Transverse colon (tissue), 4 donors: ENCODE measurements at regions not wholly inside any gene's neighbourhood (a gene's known extent, or its start where the extent isn't known, plus 50 kb on each side); places are given as distances from the start of the nearest gene placed in this dataset.

ENCODE experiments used
- DNase-seq: peaks from one replicate; pipeline ENCODE4 v3.0.0-alpha.2; 2019
- H3K27ac ChIP-seq, 4 donors: fragments of 200-600 bp; sonication (generic); 2 replicates each; pipeline ENCODE4 v1.5.1; 2016 to 2018; ENCODE audit warnings: inconsistent platforms in 4 of 4
- H3K27me3 ChIP-seq: fragments of 200-600 bp; sonication (generic); 2 replicates; pipeline ENCODE4 v1.5.1; 2017; ENCODE audit warnings: inconsistent platforms
- H3K36me3 ChIP-seq, 4 donors: fragments of 200-600 bp; sonication (generic); 2 replicates each; pipeline ENCODE4 v1.5.1; 2017 to 2019; ENCODE audit warnings: inconsistent platforms in 4 of 4
- H3K4me1 ChIP-seq, 4 donors: fragments of 200-600 bp; sonication (generic); 2 replicates each; pipeline ENCODE4 v1.5.1; 2017 to 2020; ENCODE audit warnings: inconsistent platforms in 4 of 4
- H3K4me3 ChIP-seq, 4 donors: fragments of 200-600 bp; sonication (generic); 1 replicate in 1 of 4; 2 replicates in 3 of 4; pipeline versions ENCODE4 v1.5.1 to v1.6.1; 2017 to 2019; ENCODE audit warnings: inconsistent platforms in 4 of 4
- H3K9me3 ChIP-seq, 2 donors: fragments of 200-600 bp; sonication (generic); 2 replicates each; pipeline ENCODE4 v1.5.1; 2017 to 2019; ENCODE audit warnings: inconsistent platforms in 2 of 2
- EP300 ChIP-seq: sonication (generic); formaldehyde crosslinking; IDR thresholded peaks from one replicate; pipeline ENCODE4 v1.6.1; 2017; ENCODE audit warnings: antibody characterized with exemption, low read depth
- POLR2A ChIP-seq: fragments of 450-650 bp; IDR thresholded peaks from one replicate; pipeline ENCODE4 v1.6.1; 2016; ENCODE audit warnings: antibody characterized with exemption, mild to moderate bottlenecking, moderate library complexity
- POLR2AphosphoS5 ChIP-seq, 3 donors: sonication (generic); formaldehyde crosslinking; IDR thresholded peaks; one replicate each; pipeline ENCODE4 v1.6.1; 2016; ENCODE audit warnings: antibody characterized with exemption in 3 of 3
- WGBS, 2 donors: methylation state at CpG; one replicate each; pipeline ENCODE4 v1.1.5; 2018; ENCODE audit warnings: low coverage in 1 of 2; 5-methylcytosine and 5-hydroxymethylcytosine counted together
- in situ Hi-C, 4 donors: fragments of 200-750 bp; cut with MboI; loops; one replicate each; pipeline versions ENCODE4 v1.15.0 to v1.15.1; 2017; ENCODE audit warnings: low sequenced_read_pairs in 3 of 4, low pct_ligation_motif_present in 1 of 4, low pct_unique_long_range_greater_than_20kb in 1 of 4
- intact Hi-C: fragments of 100-400 bp; cut with DNase I; formaldehyde crosslinking; loops from one replicate; pipeline ENCODE4 v1.15.1; 2023; ENCODE audit warnings: low total_unique reads
- TF ChIP-seq, protein P1 (sequence below), 5 experiments: fragments of 200-600 bp in 3 of 5; fragments of 450-650 bp in 2 of 5; sonication (generic) in 3 of 5; IDR thresholded peaks; 1 replicate in 2 of 5; 2 replicates in 3 of 5; pipeline ENCODE4 v1.5.1; 2016 to 2017; ENCODE audit warnings: antibody characterized with exemption in 5 of 5, inconsistent platforms in 3 of 5, mild to moderate bottlenecking in 2 of 5, moderate library complexity in 1 of 5

- no peak for DNase-seq
- no peaks in the 10 kb centered on the region for H3K9me3 ChIP-seq
- no peaks in the 10 kb centered on the region for H3K36me3 ChIP-seq
- no peaks in the 10 kb centered on the region for H3K4me1 ChIP-seq
- WGBS, 2 donors: 78 to 90% methylated on average over 2 of the region's 2 CpGs
- no peak overlapping the region for H3K4me3 ChIP-seq
- H3K27me3 ChIP-seq: no peaks in the 10 kb centered on the region
- intact Hi-C loops (no loop called here), in situ Hi-C loops (no loop called here)
- TF ChIP-seq EP300 (no peak), POLR2AphosphoS5 (IDR thresholded peaks at IDR 0.05) (no peak), POLR2A (no peak)
- TF ChIP-seq, protein P1, sequence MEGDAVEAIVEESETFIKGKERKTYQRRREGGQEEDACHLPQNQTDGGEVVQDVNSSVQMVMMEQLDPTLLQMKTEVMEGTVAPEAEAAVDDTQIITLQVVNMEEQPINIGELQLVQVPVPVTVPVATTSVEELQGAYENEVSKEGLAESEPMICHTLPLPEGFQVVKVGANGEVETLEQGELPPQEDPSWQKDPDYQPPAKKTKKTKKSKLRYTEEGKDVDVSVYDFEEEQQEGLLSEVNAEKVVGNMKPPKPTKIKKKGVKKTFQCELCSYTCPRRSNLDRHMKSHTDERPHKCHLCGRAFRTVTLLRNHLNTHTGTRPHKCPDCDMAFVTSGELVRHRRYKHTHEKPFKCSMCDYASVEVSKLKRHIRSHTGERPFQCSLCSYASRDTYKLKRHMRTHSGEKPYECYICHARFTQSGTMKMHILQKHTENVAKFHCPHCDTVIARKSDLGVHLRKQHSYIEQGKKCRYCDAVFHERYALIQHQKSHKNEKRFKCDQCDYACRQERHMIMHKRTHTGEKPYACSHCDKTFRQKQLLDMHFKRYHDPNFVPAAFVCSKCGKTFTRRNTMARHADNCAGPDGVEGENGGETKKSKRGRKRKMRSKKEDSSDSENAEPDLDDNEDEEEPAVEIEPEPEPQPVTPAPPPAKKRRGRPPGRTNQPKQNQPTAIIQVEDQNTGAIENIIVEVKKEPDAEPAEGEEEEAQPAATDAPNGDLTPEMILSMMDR (IDR thresholded peaks at IDR 0.05): no peak
- no peak overlapping the region for H3K27ac ChIP-seq
These were observed 403.1 kb downstream of the IRS1 start for GRCh38 chr2:226396541-226396940.

- TF ChIP-seq POLR2A: no peak
- TF ChIP-seq EP300: no peak
- TF ChIP-seq, protein P1 (IDR thresholded peaks at IDR 0.05): no peak
- no peak for TF ChIP-seq POLR2AphosphoS5 (IDR thresholded peaks at IDR 0.05)
- intact Hi-C loops (no loop called here), in situ Hi-C loops (no loop called here)
- Histone ChIP-seq H3K4me1 (no peaks in the 10 kb centered on the region), H3K36me3 (no peaks in the 10 kb centered on the region), H3K27ac (no peak overlapping the region), H3K4me3 (no peak overlapping the region), H3K9me3 (no peaks in the 10 kb centered on the region), H3K27me3 (no peaks in the 10 kb centered on the region)
- 80 to 90% methylated on average over 1 to 4 of the region's 4 CpGs for WGBS, 2 donors
- DNase-seq: no peak
These were observed 412.1 kb downstream of the IRS1 start for GRCh38 chr2:226387499-226387942.

- Histone ChIP-seq H3K27me3 (no peaks in the 10 kb centered on the region), H3K36me3 (no peaks in the 10 kb centered on the region), H3K4me1 (peaks cover 0 to 11% (median 0%) of the 10 kb centered on the region in 4 donors), H3K9me3 (no peaks in the 10 kb centered on the region), H3K27ac (no peak overlapping the region), H3K4me3 (no peak overlapping the region)
- intact Hi-C loops: no loop called here
- TF ChIP-seq POLR2AphosphoS5 (IDR thresholded peaks at IDR 0.05) (no peak), EP300 (no peak), POLR2A (no peak)
- TF ChIP-seq, protein P1 (IDR thresholded peaks at IDR 0.05): no peak
- in situ Hi-C loops: no loop called here
- DNase-seq: no peak
These were observed 416.2 kb downstream of the IRS1 start for GRCh38 chr2:226383461-226383860.

DNA sequence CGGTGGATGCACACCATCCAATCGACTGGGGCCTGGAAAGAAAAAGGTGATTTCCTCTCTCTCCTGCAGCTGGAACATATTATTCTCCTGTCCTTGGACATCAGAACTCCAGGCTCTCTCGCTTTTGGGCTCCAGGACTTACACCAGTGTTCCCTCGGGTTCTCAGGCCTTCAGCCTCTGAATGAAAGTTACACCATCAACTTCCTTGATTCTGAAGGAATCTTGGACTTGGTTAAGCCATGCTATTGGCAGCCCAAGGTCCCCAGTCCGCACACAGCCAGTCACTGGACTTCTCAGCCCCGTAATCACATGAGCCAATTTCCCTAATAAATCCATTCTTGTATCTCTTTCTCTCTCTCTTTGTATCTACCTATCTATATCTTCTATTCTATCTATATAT is 418.9 kb downstream of the IRS1 start:
- Histone ChIP-seq H3K4me1 (peaks cover 0 to 11% (median 0%) of the 10 kb centered on the region in 4 donors), H3K27me3 (no peaks in the 10 kb centered on the region), H3K36me3 (no peaks in the 10 kb centered on the region), H3K9me3 (no peaks in the 10 kb centered on the region), H3K27ac (no peak overlapping the region), H3K4me3 (no peak overlapping the region)
- no peak for DNase-seq
- in situ Hi-C loops (no loop called here), intact Hi-C loops (no loop called here)
- TF ChIP-seq POLR2AphosphoS5 (IDR thresholded peaks at IDR 0.05) (no peak), EP300 (no peak), POLR2A (no peak)
- TF ChIP-seq, protein P1 (IDR thresholded peaks at IDR 0.05): no peak
- WGBS, 2 donors: 83 to 95% methylated on average over 4 to 6 of the region's 6 CpGs
